GM21576 (cell line): ENCODE measurements at regions not wholly inside any gene's neighbourhood (a gene's known extent, or its start where the extent isn't known, plus 50 kb on each side); places are given as distances from the start of the nearest gene placed in this dataset.

Source experiments
- ATAC-seq: cut with Tn5 transposase; IDR thresholded peaks from one replicate; pipeline ENCODE4 v1.9.1; 2021; ENCODE audit warnings: mild to moderate bottlenecking, moderate library complexity; ENCODE audit not compliant: unreplicated experiment

DNA sequence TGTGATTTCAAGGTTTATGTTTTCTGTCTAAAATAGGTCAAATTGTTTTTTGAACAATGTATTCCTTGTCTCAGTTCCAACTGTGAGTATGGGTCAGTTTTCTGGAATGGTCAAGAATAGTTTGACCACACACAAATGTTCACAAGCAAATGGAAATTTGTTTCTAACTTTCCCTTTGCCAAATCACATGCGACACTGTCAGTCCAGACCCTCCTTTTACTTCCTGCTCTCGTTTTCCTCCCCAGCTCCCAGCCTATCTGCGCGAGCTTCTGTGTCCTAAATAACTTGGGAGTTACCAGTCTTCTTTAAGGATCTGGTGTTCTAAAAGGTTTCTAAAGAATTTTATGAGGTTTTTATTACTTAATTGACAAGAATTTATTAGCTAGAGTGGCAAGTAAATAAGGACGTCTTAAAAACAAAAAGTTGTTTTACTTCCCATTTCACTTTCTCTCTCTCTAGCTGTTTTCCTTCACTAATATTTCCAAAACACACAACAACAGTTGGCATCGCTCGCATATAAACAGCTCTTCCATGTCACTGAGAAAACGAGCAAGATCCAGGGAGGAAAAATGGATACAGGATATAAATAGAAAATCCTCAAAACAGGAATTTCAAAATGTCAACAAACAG lies 266.1 kb upstream of the KLF6 start:
- no peak for ATAC-seq

DNA sequence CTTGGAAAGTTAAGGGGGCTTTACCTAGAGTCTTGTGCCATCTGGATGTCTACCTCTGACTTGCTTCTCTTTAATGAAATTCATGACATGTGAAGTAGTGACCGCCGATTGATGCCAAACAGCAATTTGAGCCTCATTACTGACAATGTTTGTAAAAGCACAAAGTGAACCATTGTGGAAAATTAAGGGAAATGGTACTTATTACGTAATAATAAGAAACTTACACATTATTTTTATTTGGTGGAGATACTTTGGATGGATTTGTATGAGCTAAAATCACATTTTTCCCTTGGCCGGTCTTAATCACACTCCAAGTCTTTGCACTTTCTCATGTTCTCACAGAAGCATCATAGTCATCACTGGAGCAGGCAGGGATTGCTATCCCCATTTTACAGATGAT lies 265.1 kb upstream of the KLF6 start:
- no peak for ATAC-seq

DNA sequence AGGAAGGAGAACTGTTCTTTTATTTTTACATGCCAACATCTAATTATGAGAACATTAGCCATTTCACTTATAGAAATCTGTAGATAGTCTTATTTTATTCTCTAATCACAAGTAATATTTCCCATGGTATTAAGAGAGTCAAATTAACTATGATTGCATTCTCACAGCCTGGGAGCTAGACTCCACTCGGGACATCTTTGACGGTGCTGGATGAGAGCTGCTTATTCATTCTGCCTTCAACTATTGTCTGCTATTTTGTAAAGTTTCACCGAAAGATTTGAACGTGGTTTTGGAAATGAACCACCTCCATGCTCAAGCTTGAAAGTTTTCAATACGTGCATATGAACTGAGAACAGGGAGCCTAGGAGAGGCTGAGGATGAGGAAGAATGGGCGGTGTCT lies 264.3 kb upstream of the KLF6 start:
- ATAC-seq = no peak

DNA sequence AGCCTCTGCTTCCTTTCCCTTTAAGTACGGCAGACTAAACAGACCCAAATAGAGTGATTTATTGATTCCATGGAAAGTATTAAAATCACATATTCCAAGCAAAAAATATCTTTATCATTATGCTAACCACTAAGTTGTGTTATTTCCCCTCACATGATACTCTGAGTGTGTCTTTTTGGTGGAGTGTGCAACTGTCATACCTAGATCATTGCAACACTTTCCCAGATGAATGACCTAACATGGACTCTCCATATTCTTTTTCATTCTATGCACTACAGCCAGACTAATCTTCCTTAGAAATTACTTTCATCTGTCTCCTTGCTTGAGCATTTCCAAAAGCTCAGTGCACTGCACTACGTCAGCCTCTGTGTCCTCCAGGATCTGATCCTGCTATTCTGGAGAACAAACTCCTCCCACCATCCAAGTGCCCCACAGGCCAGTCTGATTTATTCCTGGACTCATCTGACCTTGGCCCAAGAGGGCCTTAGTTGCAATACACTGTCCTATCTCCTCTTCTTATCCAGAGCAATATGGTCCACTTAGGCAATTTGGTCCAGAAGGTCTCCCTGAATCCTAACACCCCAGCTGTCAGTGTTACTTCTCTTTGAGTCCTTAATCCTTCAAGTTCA lies 263.3 kb upstream of the KLF6 start:
- ATAC-seq = no peak

DNA sequence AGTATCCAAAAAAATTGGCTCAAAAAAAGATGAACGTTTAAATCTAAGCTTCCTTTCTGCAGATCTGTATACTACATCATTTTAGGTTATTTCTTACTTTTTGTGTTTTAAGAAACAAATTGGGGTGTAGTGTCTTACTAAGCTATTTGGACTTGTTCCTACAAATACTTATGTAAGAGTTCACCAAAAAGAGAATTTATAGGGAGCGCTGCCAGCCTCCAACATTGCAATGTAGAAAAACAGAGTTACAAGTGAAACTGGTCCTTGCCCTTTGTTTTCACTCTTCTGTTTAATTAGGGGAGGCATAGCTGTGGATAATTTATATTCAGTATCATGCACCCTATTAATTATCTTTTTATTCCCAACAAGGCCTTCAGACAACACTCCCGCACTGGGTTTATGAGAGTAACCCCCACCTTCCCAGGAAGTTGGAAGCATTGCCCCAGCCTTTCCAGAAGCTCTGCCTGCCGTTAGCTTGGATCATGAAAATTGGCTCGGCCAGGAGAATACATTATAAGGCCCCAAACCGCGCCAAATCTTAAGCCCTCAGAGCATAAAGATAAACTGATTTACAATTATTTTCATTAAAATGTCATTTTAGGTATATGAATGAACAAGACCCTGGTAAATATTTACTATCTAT lies 261.8 kb upstream of the KLF6 start:
- ATAC-seq = no peak

DNA sequence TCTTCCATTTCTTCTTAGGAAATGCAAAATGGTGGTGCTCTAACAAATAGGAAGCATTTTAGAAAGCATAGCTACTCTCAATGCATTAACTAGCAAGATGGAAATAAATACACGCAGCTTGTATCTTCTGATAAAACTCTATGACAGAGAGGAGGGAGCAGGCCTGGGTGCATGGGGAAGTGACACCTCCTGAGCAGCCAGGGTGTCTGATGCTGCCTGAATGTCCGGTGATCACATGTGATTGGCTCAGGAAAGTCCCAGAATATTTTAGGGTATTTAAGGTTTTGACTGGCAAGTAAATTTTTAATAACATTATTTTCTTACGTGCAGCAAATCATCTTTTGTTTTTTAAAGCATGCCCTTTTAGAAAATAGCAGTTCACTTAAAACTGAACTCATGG lies 261.0 kb upstream of the KLF6 start:
- ATAC-seq = no peak

DNA sequence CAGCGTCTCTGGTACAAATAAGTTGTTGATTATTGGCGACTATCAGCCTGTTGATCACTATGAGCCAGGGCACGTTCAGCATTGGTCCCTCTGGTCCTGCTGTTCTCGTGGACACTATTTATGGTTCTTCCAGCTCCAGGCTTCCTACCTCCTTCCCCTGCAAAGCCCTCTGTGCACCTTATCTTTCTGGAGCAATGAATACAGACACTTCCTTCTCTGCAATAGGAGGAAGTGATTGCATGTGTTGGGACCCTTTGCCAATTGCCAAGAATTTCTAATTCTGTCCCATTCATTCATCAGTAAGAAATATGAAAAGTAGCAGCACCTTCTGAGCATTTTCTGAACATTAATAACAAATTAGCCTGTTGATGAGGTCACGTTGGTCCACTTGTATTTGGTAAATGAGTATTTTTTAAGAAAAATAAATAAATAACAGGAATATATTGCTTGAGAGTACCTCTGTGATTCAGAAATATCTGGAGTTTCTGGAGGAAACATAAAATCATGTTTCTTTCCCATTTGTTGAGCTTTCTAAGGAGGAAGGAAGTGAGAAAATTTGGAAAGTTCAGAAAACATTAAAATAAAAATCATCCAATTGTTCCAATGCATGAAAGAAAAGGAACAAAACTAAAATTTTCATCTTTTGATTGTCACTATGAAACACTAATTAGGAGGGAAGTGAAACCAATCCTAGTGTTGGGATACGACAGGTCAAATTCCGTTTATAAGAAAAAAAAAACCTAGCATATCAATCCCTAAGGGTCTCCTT lies 259.1 kb upstream of the KLF6 start:
- ATAC-seq = no peak

DNA sequence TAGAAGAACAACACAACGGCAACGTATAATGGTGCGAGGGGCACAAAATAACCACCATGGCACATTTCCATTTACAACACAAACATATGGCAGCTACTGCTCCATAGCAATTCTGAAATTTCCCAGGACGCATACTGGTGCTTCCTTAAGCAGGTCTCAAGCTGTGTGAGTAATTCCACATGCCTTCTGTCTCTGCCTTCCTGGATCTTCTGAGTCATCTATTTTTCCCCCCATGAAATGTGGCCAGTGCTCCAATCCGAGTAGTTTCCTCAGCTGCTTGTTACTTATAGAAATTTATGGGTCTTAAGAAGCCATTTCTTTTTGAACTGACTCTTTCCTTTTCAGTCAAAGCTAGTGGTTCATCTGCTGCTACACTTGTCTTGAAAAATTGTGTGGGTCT lies 256.6 kb upstream of the KLF6 start:
- ATAC-seq = no peak

DNA sequence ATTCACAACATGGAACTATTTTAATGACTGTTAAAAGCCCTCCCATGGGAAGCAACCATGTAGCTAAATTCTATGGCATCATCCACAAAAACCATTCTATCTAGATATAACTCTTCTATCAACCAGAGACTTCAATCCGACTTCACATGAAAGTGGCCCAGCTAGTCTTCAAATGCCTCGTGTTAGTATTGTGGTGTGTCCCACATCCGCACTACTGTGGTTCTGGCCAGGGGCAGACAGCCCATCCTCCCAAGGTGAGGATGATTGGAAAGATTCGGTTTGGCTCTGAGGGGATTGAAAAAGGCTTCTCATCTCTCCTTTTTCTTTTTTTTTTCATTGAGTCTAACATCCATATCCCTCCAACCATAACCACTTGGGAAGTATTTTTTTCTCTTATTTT lies 253.0 kb upstream of the KLF6 start:
- no peak for ATAC-seq

DNA sequence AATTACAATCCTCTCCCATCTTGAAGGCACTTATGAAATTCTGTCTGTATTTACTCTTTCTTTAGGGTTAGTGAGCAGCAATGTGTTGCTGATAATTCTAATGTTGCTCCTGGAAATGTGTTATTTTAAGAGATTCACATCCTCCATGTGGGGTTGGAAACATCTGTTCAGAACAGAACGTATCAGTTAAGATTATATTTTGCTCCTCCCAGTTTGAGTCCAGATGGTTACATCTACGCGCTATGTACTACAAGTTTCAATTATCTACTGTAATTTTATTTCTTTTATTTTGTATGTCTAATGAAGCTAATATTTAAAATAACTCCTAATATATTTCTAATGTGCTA lies 250.6 kb upstream of the KLF6 start:
- ATAC-seq = no peak

DNA sequence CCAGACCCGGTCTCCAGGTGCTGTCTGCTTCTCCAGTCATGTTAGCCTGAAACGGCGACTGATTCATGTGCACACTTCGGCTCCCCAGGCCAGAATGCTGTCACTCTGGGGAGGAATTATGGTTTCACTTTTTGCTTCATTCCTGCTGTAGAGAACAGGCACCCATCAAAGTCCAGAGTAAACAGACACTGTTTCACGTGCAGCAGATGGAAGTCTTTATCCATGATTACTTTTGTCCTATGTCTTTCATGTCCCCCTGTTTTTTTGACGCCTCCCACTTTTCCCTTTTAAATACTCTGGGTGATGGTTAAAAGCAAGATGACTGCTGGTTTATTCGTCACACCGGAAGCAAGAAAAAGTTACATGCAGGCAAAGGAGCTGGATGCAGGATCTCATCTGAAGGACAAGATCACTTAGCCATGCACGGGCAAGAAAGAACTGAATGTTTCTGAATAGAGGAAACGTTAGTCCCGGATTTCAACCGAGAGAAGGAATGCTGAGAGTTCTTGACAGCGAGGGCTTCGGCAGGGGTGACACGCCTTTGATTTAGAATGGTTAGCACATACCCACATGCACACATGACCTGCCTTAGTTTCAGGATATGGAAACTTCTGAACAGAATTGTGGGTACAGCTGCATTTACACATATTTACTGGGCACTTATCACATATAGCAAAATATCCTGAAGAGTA lies 250.0 kb upstream of the KLF6 start:
- no peak for ATAC-seq

DNA sequence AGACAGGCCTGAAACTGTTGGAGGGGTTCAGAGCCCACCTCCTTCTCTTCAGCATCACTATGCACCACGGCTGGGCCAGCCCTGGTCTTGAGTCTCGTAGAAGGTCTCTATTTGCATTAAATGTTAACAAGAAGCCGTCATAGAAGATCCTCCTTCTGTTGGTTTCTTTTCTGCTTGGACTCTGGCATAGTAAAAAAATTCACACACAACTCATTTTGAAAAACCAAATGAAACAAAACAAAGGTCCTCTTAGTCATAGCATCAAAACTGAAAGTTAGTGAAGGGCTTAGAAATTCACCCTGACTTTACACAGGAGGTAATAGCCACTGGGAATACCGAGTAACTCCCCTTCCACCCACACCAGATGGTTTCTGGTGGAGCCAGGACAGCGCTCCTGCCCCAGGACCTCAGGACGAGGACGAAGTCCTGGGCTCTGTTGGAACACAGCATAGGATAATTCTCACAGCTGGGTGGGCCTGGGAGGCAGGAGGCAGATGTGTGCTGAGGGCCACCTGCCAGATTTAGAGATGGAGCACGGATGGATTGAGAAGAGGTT lies 248.4 kb upstream of the KLF6 start:
- ATAC-seq = peak; percentile 83

DNA sequence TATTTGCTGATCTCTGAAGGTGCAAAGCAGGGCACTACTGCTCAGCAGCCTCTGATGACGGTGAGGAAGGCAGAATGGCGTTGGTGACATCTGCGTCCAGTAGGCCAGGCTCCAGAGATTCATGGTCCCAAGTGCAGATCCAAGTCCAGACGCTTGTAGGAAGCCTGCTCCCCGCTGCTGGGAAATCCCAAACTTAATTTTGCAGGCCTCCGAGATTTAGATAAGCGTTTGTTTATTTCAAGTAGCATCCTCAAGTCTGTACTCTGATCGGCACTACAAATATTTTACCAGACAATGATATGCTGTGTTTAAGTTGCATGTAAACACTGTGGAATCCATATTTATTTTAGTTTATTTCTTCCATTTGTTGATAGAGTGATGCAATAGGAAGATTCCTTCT lies 244.9 kb upstream of the KLF6 start:
- ATAC-seq = no peak

DNA sequence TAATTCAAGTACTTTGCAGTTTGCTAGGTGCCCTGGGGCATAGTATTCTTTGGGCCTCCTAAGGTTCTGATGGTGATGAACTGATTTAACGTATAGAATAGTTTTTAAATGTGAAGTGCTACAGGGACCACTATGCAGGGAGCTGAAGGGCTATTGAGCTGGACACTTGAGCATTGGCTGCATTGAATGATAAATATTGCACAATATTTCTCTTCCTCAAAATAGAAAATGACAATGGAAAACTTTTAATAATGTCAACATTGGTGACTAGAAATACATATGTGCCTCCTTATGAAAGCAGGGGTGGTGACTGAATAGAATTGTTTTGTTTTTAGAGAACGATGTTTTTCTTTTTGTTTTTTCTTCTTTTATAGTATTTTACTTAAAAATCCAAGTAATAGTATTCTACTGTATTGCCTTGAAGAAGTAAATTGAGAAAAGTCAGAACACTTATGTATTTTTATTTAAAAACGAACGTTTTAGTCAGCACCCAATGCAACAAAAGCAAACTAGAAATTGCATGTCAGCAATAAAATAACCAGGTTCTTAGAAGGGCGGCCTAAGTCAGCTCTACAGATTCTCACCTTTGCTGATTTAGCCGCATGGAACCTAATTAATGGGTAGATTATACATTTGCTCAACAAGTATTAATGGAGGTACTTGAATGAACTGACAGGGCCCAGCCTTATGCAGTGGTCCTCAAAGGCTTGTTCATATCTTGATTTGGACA lies 244.0 kb upstream of the KLF6 start:
- ATAC-seq = no peak

DNA sequence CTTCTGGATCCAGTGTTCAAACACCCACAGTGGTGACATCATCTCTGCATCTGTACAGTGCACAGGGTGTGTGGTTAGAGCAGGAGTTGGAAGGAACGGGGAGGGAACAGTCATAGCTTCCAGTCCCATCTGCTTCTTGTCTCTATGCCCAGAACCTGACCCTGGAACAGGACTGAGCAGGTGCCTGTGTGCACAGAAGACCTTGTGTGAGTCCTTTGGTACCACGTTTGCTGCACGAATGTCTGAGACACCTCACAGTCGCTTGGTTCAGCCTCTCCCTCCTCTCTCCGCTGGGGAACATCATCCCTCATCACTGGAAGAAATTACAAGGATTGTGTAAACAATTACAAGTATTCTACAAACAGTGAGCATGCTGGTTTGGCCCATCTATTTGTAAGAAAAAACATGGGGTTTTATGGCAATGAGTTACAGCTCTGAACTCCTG lies 243.0 kb upstream of the KLF6 start:
- ATAC-seq = no peak

DNA sequence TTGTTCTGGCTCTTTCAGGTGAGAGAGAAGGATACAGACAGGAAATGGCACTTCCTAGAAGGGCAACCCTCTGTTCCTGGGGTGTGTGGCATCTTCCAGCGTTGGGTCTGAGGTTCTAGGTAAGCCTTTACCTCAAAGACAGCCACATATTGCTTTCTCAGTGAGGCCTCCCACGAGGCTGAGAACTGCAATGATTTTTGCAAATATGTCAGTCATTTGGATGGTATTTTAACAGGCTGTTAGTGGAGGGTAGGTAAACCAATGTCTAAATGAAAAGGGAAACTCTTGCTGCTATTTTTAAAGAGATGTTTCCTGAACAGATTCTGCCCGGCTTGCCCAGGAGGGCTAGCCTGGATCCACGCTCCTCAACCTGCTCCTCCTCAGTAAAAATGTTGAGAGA lies 240.3 kb upstream of the KLF6 start:
- no peak for ATAC-seq

DNA sequence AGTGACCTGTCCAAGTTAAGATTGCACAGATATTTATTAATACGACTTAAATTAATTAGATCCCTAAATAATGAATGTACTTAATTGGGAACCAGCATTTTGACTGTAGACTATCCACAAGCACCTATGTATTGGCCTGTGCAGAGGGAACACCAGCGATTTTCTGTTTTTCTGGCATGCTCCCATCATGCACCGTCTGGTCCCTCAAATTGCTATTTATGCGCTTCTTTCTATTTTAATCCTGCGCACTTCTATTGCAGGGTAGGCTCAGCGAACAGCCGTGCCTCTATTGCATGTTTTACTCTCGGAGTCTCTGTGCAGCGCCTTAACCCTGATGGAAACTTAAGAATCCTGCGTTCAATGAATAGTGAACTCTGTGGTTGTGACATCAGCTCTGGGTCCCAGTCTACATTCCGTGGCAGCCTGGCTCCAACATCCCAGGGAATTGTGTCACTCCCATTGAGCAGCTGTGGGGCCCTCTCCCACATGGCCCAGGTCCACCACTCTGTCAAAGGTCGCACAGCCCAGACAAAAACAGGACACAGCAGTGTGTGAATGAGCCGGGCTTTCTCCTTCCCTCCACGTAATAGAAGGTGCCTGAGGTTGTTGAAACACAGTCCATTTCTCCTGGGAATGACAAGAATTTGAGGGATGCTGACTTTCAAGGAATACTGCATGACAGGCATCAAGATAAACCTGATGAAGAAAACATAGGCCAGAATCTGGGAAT lies 239.7 kb upstream of the KLF6 start:
- ATAC-seq = no peak

DNA sequence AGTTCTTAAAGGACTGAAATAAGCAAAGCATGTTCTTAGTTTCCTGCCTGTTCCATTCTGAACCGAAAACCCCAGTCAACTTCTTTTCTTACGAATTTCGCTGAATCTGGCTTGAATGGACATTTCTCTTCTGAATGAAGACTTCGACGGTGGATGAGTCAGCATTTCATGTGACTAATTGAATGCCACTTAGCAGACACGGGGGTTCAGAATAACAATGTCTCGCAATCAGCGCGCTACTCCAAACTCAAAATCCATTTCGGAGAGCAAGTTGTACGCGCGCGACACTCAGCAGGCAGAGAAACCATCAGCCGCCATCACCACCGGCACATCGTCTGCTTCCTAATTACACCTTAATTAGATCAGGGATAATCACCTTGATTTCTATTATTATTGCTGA lies 239.0 kb upstream of the KLF6 start:
- no peak for ATAC-seq

DNA sequence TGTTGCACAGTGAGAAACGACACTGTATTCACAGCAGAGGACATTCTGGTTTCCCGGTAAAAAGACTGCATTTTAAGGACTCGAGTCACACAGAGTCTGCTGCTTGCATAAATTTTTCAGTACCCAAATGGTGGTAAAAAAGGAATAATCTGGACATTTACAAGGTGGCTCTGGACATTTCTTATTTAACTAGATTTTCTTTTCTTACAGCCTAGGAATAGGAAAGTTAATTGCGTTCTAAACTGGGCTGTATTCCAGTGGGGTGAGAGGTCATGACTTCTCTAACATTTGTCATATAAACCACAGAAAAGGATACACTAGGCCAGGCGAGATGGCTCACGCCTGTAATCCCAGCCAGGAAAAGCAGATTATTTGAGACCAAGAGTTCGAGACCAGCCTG lies 237.5 kb upstream of the KLF6 start:
- ATAC-seq = no peak

DNA sequence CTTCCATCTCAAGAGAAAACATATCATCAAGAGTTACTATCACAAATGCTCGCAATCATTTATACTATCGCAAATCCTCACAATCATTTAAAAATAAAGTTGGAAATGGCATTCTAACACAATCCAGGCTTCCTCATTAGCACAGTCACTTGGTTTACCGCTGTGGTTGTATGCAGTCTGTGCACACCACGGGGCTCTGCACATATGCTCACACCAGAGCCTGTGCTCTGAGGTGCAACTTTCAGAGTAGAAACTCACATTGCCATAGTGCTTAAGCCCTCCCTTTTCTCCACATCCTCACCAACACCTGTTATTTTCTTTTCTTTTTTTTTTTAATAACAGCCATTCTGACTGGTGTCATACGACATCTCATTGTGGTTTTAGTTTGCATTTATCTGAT lies 235.6 kb upstream of the KLF6 start:
- ATAC-seq = no peak
